Esophagus squamous epithelium (tissue), 5 donors: ENCODE measurements at regions not wholly inside any gene's neighbourhood (a gene's known extent, or its start where the extent isn't known, plus 50 kb on each side); places are given as distances from the start of the nearest gene placed in this dataset.

Experiments used
- DNase-seq: peaks from one replicate; lab custom pipeline; 2025; lab: John Stamatoyannopoulos, UW
- H3K27ac ChIP-seq, 4 donors: fragments of 200-600 bp; sonication (generic); one replicate each; pipeline ENCODE4 v1.5.1; 2016 to 2019; ENCODE audit warnings: mild to moderate bottlenecking in 1 of 4
- H3K27me3 ChIP-seq, 4 donors: fragments of 200-600 bp; sonication (generic); 1 replicate in 3 of 4; 2 replicates in 1 of 4; pipeline versions ENCODE4 v1.5.1 to v1.6.0; 2017 to 2021; ENCODE audit warnings: antibody characterized with exemption in 1 of 4
- H3K36me3 ChIP-seq, 3 donors: fragments of 200-600 bp; sonication (generic); one replicate each; pipeline ENCODE4 v1.5.1; 2016 to 2019
- H3K4me1 ChIP-seq, 3 donors: fragments of 200-600 bp; sonication (generic); one replicate each; pipeline ENCODE4 v1.5.1; 2017 to 2019
- H3K4me3 ChIP-seq, 4 donors: fragments of 200-600 bp; sonication (generic); 1 replicate in 3 of 4; 2 replicates in 1 of 4; pipeline ENCODE4 v1.5.1; 2016 to 2019; ENCODE audit warnings: mild to moderate bottlenecking in 2 of 4, moderate library complexity in 1 of 4
- H3K9me3 ChIP-seq, 3 donors: fragments of 200-600 bp; sonication (generic); one replicate each; pipeline ENCODE4 v1.5.1; 2016 to 2019
- POLR2A ChIP-seq, 4 donors: fragments of 450-650 bp; IDR thresholded peaks; one replicate each; pipeline ENCODE4 v1.6.1; 2017; ENCODE audit warnings: antibody characterized with exemption in 4 of 4, mild to moderate bottlenecking in 4 of 4, moderate library complexity in 3 of 4
- WGBS, 2 donors: methylation state at CpG; one replicate each; pipeline ENCODE4 v1.1.5; 2018; 5-methylcytosine and 5-hydroxymethylcytosine counted together
- intact Hi-C: fragments of 100-400 bp; cut with DNase I; formaldehyde crosslinking; loops from one replicate; pipeline ENCODE4 v1.15.0; 2022
- TF ChIP-seq, protein P1 (sequence below), 6 experiments: fragments of 450-650 bp in 4 of 6; fragments of 200-600 bp in 2 of 6; sonication (generic) in 2 of 6; IDR thresholded peaks; one replicate each; pipeline ENCODE4 v1.5.1; 2016 to 2019; ENCODE audit warnings: antibody characterized with exemption in 6 of 6, mild to moderate bottlenecking in 4 of 6, moderate library complexity in 4 of 6
- donor health status: DM: yes; HTN: yes; CAD: no.

DNA sequence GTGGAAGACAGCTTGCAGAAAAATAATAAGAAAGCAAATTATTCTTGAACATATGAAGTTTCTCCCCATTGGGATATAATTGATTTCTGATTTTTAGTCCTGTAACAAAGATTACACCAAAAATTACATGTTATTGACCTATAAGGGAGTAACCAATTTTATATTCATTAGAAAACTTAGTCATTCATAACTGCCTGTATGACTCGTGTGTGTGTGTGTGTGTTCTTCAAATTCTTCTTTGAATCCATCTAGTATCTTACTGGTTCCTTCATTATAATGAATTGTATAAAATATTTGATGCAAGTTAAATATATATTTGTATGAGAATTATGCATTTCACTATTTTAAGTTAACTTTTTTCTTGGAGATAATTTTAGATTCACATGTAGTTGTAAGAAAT is 310.4 kb downstream of the HAO1 start:
- intact Hi-C loops: no loop called here
- no peaks in the 10 kb centered on the region for H3K36me3 ChIP-seq
- no peak for DNase-seq
- 13 to 28% methylated on average over 1 of the region's 1 CpG for WGBS, 2 donors
- no peak overlapping the region for H3K27ac ChIP-seq
- TF ChIP-seq POLR2A (IDR thresholded peaks at IDR 0.05): no peak
- TF ChIP-seq, protein P1, sequence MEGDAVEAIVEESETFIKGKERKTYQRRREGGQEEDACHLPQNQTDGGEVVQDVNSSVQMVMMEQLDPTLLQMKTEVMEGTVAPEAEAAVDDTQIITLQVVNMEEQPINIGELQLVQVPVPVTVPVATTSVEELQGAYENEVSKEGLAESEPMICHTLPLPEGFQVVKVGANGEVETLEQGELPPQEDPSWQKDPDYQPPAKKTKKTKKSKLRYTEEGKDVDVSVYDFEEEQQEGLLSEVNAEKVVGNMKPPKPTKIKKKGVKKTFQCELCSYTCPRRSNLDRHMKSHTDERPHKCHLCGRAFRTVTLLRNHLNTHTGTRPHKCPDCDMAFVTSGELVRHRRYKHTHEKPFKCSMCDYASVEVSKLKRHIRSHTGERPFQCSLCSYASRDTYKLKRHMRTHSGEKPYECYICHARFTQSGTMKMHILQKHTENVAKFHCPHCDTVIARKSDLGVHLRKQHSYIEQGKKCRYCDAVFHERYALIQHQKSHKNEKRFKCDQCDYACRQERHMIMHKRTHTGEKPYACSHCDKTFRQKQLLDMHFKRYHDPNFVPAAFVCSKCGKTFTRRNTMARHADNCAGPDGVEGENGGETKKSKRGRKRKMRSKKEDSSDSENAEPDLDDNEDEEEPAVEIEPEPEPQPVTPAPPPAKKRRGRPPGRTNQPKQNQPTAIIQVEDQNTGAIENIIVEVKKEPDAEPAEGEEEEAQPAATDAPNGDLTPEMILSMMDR (IDR thresholded peaks at IDR 0.05): no peak
- no peak overlapping the region for H3K4me3 ChIP-seq
- no peaks in the 10 kb centered on the region for H3K9me3 ChIP-seq
- no peaks in the 10 kb centered on the region for H3K27me3 ChIP-seq
- no peaks in the 10 kb centered on the region for H3K4me1 ChIP-seq

DNA sequence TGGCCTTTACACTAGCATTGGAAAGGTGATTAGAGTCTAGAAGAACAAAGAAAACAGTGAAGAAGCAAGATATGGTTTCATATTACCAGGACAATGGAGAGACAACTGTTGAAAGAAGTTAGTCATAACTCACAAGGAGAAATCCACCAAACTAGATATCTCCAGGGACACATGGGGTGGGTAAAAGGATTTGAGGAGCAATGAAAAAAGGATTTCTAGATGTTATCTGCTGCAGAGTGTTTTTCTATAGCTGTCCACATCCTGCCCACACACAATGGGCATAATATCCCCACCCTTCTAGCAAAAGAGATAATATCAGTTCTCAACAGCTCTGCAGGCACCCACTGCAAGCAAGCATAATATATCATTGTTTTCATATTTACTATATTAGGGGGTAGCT is 303.1 kb downstream of the HAO1 start:
- H3K4me1 ChIP-seq: no peaks in the 10 kb centered on the region
- intact Hi-C loops: no loop called here
- TF ChIP-seq, protein P1 (IDR thresholded peaks at IDR 0.05): no peak
- no peak for TF ChIP-seq POLR2A (IDR thresholded peaks at IDR 0.05)
- no peak for DNase-seq
- H3K4me3 ChIP-seq: no peak overlapping the region
- H3K9me3 ChIP-seq: no peaks in the 10 kb centered on the region
- no peak overlapping the region for H3K27ac ChIP-seq
- H3K36me3 ChIP-seq: no peaks in the 10 kb centered on the region
- H3K27me3 ChIP-seq: no peaks in the 10 kb centered on the region

DNA sequence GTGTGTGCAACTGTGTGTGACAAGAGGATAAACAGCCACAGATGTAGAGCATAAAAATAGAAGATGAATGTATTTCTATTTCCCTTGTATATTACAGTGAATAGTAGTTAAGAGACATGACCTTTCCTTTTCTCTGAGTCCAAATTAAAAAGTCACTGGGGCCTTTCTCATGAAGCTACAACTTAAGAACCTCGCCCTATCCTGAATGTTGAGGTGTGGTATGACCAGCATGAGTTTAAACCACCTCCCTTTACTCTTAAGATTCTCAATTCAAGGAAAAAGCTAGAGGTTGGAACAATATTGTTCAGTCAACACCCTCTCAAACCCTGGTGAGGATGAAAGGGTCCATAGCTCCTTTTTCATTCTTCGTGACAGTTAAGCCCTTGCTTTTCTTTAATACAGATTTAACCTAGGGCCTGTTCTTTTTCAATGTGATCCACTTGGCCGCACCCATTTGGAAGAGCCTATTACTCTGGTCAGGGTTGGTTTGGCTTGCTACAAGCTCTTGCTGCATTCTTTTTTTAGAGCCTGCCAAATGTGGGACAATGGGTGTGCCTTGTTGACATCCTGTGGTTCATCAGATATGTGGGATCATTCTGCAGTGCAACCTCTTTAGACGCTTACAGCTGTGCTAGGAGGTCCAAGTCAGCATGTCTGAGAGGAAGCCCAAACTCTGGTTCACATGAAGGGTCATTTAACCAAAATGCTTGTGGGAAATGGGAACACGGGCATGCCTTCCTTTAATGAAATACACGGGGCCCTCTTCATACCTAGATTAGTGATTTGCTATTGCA is 290.0 kb downstream of the HAO1 start:
- peaks cover 0 to 5% (median 0%) of the 10 kb centered on the region in 3 donors for H3K9me3 ChIP-seq
- no peak overlapping the region for H3K27ac ChIP-seq
- 35 to 41% methylated on average over 6 of the region's 6 CpGs for WGBS, 2 donors
- TF ChIP-seq POLR2A (IDR thresholded peaks at IDR 0.05): no peak
- TF ChIP-seq, protein P1 (IDR thresholded peaks at IDR 0.05): no peak
- intact Hi-C loops: no loop called here
- no peak for DNase-seq
- no peaks in the 10 kb centered on the region for H3K36me3 ChIP-seq
- H3K27me3 ChIP-seq: no peaks in the 10 kb centered on the region
- H3K4me1 ChIP-seq: no peaks in the 10 kb centered on the region
- no peak overlapping the region for H3K4me3 ChIP-seq

DNA sequence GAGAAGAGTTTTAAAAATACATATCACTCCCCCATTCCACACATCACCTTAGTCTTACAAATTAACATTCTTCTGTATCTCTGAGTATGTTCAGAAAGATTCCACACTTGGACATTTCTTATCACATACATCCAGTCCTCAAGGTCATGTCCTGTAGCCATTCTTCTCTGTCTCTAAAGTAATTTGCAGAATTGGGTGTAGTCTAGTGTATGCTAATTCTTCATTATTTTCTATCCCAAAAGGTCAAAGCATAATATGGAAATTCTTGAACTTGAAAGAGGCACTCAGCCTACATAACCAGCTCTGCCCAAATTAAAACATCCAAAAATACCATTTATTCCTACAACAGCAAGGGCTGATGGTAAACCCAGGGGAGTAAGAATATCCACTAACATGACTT is 286.0 kb downstream of the HAO1 start:
- intact Hi-C loops: no loop called here

More for the DNA sequence above, 286.0 kb downstream of the HAO1 start:
- TF ChIP-seq, protein P1 (IDR thresholded peaks at IDR 0.05): no peak
- TF ChIP-seq POLR2A (IDR thresholded peaks at IDR 0.05): no peak
- Histone ChIP-seq H3K36me3 (no peaks in the 10 kb centered on the region), H3K4me3 (no peak overlapping the region), H3K4me1 (no peaks in the 10 kb centered on the region), H3K27ac (no peak overlapping the region), H3K9me3 (no peaks in the 10 kb centered on the region), H3K27me3 (no peaks in the 10 kb centered on the region)
- no peak for DNase-seq
